OCI-LY3 (cell line): ENCODE measurements at regions not wholly inside any gene's neighbourhood (a gene's known extent, or its start where the extent isn't known, plus 50 kb on each side); places are given as distances from the start of the nearest gene placed in this dataset.

Experiments
- H2AFZ ChIP-seq: fragments of 200-600, 300-600 bp; shearing (Covaris generic); 2 replicates; pipeline ENCODE4 v1.6.0; 2014; ENCODE audit warnings: antibody characterized with exemption, low read depth, low read length
- H3K27ac ChIP-seq: fragments of 200-600, 300-600 bp; sonication (generic); 2 replicates; pipeline ENCODE4 v1.5.1; 2014; ENCODE audit warnings: mild to moderate bottlenecking, low read length, moderate library complexity, mixed read lengths
- H3K27me3 ChIP-seq: fragments of 200-600, 300-600 bp; sonication (generic); 2 replicates; pipeline ENCODE4 v1.6.1; 2014; ENCODE audit warnings: low read depth, low read length, mixed read lengths
- H3K36me3 ChIP-seq: fragments of 200-600, 300-600 bp; sonication (generic); replicated peaks from 2 replicates; pipeline ENCODE3; 2014; ENCODE audit warnings: low read depth, low read length, mixed read lengths
- H3K4me1 ChIP-seq: fragments of 300-600, 200-600 bp; sonication (generic); 2 replicates; pipeline ENCODE4 v1.6.1; 2014; ENCODE audit warnings: low read length, mixed read lengths
- H3K4me2 ChIP-seq: fragments of 200-600, 300-600 bp; sonication (generic); 2 replicates; pipeline ENCODE4 v1.6.1; 2014; ENCODE audit warnings: low read length, mixed read lengths
- H3K4me3 ChIP-seq: fragments of 300-600, 200-600 bp; sonication (generic); 2 replicates; pipeline ENCODE4 v1.5.1; 2014; ENCODE audit warnings: antibody characterized with exemption, mild to moderate bottlenecking, low read length, moderate library complexity
- H3K79me2 ChIP-seq: fragments of 300-600, 200-600 bp; shearing (Covaris generic); 2 replicates; pipeline ENCODE4 v1.6.1; 2014; ENCODE audit warnings: mild to moderate bottlenecking, low read length, mixed read lengths
- H3K9ac ChIP-seq: fragments of 300-600, 200-600 bp; shearing (Covaris generic); 2 replicates; pipeline ENCODE4 v1.6.0; 2014; ENCODE audit warnings: mild to moderate bottlenecking, low read length, moderate library complexity
- H3K9me3 ChIP-seq: fragments of 200-600, 300-600 bp; shearing (Covaris generic); 2 replicates; pipeline ENCODE4 v1.6.1; 2014; ENCODE audit warnings: low read length, mixed read lengths; ENCODE audit not compliant: insufficient read depth
- H4K20me1 ChIP-seq: fragments of 200-600, 300-600 bp; sonication (generic); 2 replicates; pipeline ENCODE4 v1.6.1; 2016; ENCODE audit warnings: low read length, mixed read lengths; ENCODE audit not compliant: insufficient read depth
- EZH2phosphoT487 ChIP-seq: fragments of 200-600 bp; shearing (Covaris generic); IDR thresholded peaks from 2 replicates; pipeline ENCODE4 v1.6.1; 2018; ENCODE audit warnings: antibody characterized with exemption, mixed run types, low read depth
- TF ChIP-seq, protein P1 (sequence below): fragments of 200-600, 300-600 bp; sonication (generic); IDR thresholded peaks from 2 replicates; pipeline ENCODE4 v1.5.1; 2014; ENCODE audit warnings: antibody characterized with exemption, low read length, low read depth

DNA sequence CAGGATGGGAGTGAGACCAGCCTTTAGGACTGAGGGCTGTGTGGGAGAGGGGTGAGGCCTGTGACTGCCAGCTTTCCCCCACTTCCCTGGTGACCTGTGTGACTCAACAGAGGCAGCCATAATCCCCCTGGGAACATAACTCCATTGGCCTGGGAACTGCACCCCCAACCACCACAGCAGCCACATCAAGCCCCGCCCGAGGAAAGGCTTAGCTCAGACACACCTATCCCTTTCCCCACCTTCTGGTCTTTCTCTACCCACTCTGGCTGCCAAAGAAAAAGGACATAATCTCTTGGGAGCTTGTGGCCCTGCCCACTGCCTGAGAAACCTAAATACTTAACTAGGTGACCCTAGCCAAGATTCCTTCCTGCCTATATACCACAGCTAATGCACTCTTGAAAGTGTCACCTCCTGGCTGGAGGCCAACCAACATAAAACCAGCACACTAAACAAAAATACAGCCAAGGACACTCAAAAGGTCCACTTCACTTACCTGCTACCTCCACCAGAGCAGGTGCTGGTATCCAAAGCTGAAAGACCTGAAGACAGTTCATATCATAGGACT, 406.6 kb upstream of the CAMK1G start:
- no peaks in the 10 kb centered on the region for H3K79me2 ChIP-seq
- H3K4me3 ChIP-seq, result no peak overlapping the region
- no peak overlapping the region for H3K4me2 ChIP-seq
- H3K27me3 ChIP-seq, result no peaks in the 10 kb centered on the region
- H3K9ac ChIP-seq, result no peak overlapping the region
- no peaks in the 10 kb centered on the region for H4K20me1 ChIP-seq
- no peaks in the 10 kb centered on the region for H3K4me1 ChIP-seq
- H3K27ac ChIP-seq, result no peak overlapping the region
- H3K36me3 ChIP-seq, result no peaks in the 10 kb centered on the region
- H3K9me3 ChIP-seq, result 0 out of 2 replicates have a peak, but pooled peaks cover 3% of the 10 kb centered on the region
- TF ChIP-seq EZH2phosphoT487, result no peak
- TF ChIP-seq, protein P1, sequence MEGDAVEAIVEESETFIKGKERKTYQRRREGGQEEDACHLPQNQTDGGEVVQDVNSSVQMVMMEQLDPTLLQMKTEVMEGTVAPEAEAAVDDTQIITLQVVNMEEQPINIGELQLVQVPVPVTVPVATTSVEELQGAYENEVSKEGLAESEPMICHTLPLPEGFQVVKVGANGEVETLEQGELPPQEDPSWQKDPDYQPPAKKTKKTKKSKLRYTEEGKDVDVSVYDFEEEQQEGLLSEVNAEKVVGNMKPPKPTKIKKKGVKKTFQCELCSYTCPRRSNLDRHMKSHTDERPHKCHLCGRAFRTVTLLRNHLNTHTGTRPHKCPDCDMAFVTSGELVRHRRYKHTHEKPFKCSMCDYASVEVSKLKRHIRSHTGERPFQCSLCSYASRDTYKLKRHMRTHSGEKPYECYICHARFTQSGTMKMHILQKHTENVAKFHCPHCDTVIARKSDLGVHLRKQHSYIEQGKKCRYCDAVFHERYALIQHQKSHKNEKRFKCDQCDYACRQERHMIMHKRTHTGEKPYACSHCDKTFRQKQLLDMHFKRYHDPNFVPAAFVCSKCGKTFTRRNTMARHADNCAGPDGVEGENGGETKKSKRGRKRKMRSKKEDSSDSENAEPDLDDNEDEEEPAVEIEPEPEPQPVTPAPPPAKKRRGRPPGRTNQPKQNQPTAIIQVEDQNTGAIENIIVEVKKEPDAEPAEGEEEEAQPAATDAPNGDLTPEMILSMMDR, result no peak
- no peak overlapping the region for H2AFZ ChIP-seq

DNA sequence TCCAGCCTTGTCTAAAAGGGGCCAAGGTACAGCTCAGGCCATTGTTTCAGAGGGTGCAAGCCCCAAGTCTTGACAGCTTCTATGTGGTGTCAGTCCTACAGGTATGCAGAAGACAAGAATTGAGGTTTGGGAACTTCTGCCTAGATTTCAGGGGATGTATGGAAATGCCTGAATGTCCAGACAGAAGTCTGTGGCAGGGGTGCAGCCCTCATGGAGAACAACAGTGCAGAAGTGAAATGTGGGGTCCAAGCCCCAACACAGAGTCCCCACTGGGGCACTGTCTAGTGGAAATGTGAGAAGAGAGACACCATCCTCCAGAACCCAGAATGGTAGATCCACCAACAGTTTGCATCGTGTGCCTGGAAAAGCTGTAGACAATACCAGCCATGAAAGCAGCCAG, 400.3 kb upstream of the CAMK1G start:
- H3K4me1 ChIP-seq, result no peaks in the 10 kb centered on the region
- H2AFZ ChIP-seq, result no peak overlapping the region
- no peak overlapping the region for H3K4me2 ChIP-seq
- H4K20me1 ChIP-seq, result no peaks in the 10 kb centered on the region
- no peak overlapping the region for H3K27ac ChIP-seq
- H3K27me3 ChIP-seq, result no peaks in the 10 kb centered on the region
- H3K9ac ChIP-seq, result no peak overlapping the region
- no peaks in the 10 kb centered on the region for H3K36me3 ChIP-seq
- H3K9me3 ChIP-seq, result peaks cover 16% of the 10 kb centered on the region; the same call in 1 of the 2 replicates
- no peak overlapping the region for H3K4me3 ChIP-seq
- TF ChIP-seq EZH2phosphoT487, result no peak
- TF ChIP-seq, protein P1, result no peak
- H3K79me2 ChIP-seq, result no peaks in the 10 kb centered on the region

DNA sequence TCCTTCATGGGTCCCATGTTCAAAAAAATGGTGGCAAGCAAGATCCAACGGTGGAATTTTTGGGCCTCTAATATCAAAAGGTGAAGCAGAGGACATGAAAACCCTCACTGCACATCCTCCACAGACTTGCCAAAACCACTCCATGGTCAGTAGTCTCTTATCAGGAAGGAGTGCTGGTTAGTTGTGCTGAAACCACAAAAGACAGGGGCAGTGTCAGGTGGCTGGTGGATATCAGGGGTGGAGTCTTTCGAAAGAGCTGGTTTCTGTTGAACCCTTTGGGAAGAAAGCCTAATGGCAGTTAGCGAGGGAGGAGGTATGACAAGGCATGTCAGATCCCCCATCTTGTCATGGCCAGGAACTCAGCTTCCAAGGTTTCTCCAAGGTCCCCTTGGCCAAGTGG, 395.9 kb upstream of the CAMK1G start:
- TF ChIP-seq EZH2phosphoT487, result no peak
- TF ChIP-seq, protein P1, result no peak
- no peak overlapping the region for H3K4me2 ChIP-seq
- H3K27ac ChIP-seq, result no peak overlapping the region
- H2AFZ ChIP-seq, result no peak overlapping the region
- H3K4me3 ChIP-seq, result no peak overlapping the region
- no peaks in the 10 kb centered on the region for H4K20me1 ChIP-seq
- H3K9me3 ChIP-seq, result peaks cover 11% of the 10 kb centered on the region; the same call in 1 of the 2 replicates
- no peak overlapping the region for H3K9ac ChIP-seq
- no peaks in the 10 kb centered on the region for H3K79me2 ChIP-seq
- H3K27me3 ChIP-seq, result no peaks in the 10 kb centered on the region
- H3K36me3 ChIP-seq, result no peaks in the 10 kb centered on the region
- H3K4me1 ChIP-seq, result peaks cover 6% of the 10 kb centered on the region; the same call in 1 of the 2 replicates

DNA sequence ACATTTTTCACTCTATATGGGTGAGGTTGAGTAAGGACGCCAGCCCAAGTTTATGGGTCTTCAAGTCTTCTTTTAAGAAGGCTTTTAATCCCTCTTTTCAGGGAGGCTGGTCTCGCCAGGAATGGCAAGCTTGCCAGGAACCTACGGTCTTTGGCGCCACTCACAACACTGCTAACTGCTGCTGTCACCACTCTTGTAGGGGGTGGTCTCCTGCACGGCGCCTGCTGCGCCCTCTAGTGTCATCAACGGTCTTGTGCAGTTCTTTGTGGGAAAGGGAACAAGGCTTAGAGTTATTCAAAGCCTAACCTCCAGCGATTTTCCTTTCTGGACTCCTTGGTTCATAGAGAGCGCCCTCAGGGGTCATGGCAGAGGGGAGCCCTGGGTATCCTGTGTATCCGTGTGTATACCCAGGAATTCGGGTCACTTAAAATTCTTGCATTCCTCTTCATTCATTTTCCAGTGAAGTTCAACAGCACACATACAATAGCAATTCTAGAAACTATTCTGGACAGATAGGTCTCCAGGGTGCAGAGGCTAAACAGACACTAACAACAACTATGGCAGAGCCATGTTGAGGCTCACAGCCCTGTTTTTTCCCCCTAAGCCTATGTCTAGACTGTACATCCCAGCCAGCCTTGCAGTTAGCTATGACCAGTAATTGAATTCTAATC, 392.8 kb upstream of the CAMK1G start:
- H4K20me1 ChIP-seq, result no peaks in the 10 kb centered on the region
- no peak overlapping the region for H3K27ac ChIP-seq
- no peaks in the 10 kb centered on the region for H3K27me3 ChIP-seq
- no peak overlapping the region for H3K9ac ChIP-seq
- no peak for TF ChIP-seq EZH2phosphoT487
- TF ChIP-seq, protein P1, result peak; percentile 98
- H3K79me2 ChIP-seq, result no peaks in the 10 kb centered on the region
- H2AFZ ChIP-seq, result peak overlapping the region; percentile 57
- H3K36me3 ChIP-seq, result no peaks in the 10 kb centered on the region
- H3K4me2 ChIP-seq, result peak overlapping the region; percentile 42
- H3K4me3 ChIP-seq, result no peak overlapping the region
- H3K9me3 ChIP-seq, result peaks cover 9% of the 10 kb centered on the region
- H3K4me1 ChIP-seq, result peaks cover 19% of the 10 kb centered on the region
